ENCODE measurements at regions not wholly inside any gene's neighbourhood (a gene's known extent, or its start where the extent isn't known, plus 50 kb on each side); places are given as distances from the start of the nearest gene placed in this dataset.

- no peak for TF ChIP-seq CTCF (IDR thresholded peaks at IDR 0.05)
- no peak for TF ChIP-seq EP300 (IDR thresholded peaks at IDR 0.05)
These were observed 110.3 kb upstream of the BTBD3 start for GRCh38 chr20:11807054-11808048.

Measured in sigmoid colon (tissue), 4 donors.